HUDEP-2 (cell line): ENCODE measurements at regions not wholly inside any gene's neighbourhood (a gene's known extent, or its start where the extent isn't known, plus 50 kb on each side); places are given as distances from the start of the nearest gene placed in this dataset.

Experiments used
- DNase-seq, 76 experiments: peaks; one replicate each; lab custom pipeline; 2025; ENCODE audit not compliant: unreplicated experiment in 76 of 76; lab: John Stamatoyannopoulos, UW

DNA sequence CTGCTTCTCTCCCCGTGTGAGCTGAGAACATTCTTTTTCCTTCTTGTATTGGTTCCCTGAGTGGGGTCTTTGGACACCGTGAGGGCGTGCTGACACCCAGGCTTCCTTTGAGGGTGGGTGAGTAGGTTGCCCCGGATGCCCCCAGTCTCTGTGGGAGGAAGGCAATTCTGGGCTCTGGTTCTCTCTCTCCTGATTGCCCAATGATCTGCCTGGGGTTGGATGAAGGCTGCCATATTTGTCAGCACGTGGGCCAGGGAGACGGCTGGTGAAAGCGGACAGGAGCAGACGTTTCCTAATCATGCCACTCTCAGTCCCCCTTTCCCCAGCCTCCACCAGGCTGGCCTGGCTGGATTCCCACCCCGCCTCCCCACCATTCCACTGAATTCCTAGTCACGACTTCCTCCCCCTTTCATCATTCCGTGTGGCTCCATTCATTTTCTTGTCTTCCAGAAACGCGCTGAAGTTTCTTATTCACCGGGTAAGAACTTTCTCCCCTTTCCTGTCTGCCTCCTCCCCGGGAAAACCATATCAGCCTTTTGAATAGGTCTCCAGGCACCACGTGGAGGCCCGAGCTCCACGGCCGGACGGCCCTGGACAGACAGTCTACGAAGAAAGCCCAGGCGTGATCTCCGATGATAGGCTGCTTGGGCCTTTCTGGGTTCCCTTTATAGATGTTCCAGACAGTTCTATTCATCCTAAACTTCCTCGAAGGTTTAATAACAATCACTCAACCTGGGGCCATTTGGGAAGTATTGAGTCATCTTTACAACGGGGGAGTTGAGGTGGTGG lies 98.7 kb upstream of the NPTX2 start:
- DNase-seq, result no peak

DNA sequence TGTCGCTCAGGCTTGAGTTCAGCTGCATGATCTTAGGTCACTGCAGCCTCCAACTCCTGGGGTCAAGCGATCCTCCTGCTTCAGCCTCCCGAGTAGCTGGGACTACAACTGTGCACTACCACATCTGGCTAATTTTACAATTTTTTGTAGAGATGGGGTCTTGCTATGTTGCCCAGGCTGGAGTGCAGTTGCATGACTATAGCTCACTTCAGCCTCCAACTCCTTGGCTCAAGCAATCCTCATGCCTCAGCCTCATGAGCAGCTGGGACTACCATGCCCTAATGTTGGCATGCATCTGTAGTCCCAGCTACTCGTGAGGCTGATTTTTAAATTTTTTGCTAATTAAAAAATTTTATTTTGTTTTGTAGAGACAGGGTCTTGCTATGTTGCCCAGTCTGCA lies 101.9 kb upstream of the NPTX2 start:
- no peak for DNase-seq

DNA sequence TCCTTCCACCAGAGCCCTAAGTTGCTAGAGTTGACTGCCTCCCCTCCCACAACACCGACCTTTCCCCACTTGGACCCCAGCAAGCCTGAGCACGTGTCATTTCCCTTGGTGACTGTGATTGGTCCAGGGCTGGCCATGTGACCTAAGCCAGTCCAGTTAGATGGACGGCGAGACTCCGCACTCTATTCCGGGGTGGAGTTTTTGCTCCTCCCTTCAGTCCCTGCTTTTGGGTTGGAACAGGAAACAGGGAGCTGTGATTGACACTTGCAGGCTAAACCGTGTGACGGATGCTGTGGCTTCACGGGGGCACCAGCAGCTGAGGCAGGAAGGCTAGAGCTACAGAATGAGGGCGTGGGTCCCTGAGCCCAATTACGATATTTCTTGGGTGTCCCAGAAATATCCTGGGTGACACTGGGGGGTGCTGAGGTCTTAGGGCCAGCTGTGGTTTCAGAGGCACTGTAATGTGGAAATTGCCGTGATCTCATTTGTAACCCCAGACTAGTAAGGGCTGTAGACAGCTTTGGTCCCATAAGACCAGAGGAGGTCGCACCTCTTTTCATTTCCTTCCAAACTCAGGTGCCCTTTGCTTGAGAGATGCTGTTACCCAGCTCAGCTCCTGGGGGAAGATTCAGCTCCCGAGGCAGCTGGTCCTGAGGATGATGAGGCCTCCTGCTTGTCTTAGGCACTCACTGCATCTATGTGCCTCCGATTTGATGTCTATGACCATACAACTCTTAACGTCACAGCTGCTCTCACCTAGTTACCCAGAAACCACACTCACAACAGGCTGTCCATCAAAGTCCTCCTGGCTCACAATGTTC lies 102.7 kb upstream of the NPTX2 start:
- DNase-seq, result no peak

DNA sequence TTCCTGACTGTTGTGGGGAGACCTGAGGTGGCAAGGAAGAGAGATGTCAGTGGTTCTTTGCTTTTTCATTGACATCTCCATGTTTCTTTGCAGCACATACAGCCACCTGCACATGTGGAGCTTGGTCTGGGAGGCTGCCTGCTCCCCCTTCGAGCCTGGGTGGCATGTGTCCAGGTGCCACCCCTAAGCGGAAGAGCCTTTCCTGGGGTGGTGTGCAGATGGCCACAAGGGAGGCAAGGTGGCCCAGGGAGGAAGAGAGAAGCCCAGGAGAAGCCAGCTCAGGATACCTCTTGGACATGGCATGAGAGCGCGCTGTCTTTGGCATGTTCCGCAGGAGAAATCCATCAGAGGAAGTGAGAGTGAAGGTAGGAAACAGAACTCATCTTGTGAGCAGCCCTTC lies 105.9 kb upstream of the NPTX2 start:
- DNase-seq, result no peak

DNA sequence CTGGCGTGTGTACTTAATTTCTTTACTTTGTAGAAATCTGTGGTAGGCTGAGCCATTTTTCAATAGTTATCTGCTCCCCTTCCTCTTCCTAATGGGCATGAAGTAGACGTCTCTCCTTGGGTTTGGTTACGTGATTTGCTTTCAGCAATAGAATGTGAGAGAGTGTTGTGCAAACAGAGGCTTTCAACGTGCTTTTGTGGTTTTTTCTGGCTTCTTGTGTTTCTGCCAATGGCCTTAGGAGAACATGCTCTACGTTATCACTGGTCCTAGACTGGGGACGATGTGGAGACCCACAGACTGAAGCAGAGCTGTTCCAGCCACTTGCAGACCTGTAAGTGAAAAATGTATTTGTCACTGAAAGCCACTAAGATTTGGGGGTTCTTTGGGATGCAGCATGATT lies 107.2 kb upstream of the NPTX2 start:
- DNase-seq, result no peak

DNA sequence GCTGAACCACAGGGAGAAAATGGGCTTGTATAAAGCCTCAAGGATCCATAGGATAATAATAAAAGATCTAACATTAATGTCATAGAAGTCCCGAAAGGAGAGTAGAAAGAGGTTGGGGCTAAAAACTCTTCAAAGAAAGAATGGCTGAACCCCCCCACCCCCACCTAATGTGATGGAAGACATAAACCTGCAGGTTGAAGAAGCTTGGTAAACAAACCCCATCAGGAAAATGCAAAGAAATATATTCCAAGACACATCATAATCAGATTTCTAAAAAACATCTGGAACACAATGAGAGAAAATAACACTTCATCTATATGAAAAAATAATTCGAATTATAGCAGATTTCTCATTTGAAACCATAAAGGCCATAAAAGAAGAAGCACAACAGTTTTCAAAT lies 105.6 kb upstream of the BAIAP2L1 start:
- no peak for DNase-seq

DNA sequence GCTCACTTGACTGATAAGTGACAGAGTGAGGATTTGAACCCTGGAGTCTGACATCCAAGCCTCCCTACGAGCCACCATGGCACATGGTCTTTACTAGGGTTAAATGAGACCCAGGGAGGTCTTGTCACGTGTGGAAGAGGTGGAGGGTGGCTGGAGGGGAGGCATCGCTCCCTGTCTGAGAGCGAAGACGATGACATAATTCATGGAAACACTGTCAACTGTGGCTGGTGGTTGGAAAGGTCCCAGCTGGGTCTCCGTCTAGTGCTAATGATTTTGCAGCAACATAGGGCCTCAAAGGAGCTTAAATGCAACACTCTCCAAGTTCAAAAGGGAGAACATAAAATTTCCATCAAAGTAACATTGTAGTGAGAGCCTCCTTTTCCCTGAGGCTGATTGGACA lies 99.9 kb upstream of the BAIAP2L1 start:
- no peak for DNase-seq

DNA sequence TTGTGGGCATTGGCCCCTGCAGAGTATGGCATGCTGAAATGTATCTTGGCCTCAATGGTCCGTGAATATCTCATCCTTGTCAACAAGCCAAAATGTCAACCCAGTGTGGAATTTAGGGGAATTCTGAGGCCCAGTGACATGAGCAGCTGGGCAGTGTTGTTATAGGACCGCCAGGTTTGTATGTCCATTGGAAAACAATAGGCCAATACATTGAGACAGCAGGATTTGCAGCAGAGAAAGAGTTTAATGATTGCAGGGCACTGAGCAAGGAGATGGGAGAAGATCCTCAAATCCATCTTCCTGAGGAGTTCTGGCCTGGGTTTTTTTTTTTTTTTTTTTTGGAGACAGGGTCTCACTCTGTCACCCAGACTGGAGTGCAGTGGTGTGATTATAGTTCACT lies 95.7 kb upstream of the BAIAP2L1 start:
- no peak for DNase-seq

DNA sequence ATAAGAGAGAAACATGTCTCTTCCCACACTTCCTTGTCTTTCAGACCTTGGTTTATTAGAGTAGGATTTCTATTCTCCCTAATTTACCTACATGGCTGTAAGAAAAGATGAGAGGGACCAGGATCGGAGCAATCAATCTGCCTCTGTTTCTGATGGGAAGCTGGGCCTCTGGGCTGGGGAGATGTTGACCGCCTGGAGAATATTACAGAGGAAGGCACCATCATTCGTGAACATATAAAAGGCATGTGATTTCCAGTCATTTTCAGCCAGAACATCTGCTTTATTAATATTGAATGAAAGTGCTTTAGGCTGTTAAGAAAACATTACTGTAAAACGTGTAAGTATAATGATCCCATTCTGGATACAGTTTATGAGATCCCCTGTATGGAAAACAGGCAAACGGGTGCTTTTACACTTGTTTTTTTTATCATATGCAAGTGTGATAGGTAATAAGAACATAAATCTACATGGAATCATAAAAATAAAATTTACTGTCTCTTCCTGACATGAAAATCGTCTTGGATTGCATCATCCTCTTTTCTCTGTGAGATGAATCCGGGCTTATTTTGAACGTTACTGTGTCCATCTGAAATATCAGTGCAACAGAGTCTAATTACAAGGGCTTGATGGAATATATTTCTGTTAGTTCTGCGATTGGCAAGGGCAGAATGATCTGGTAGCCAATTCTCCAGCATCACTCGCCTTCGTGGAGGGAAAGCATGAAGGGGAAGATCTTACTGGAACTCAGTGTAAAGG lies 94.5 kb upstream of the BAIAP2L1 start:
- no peak for DNase-seq

DNA sequence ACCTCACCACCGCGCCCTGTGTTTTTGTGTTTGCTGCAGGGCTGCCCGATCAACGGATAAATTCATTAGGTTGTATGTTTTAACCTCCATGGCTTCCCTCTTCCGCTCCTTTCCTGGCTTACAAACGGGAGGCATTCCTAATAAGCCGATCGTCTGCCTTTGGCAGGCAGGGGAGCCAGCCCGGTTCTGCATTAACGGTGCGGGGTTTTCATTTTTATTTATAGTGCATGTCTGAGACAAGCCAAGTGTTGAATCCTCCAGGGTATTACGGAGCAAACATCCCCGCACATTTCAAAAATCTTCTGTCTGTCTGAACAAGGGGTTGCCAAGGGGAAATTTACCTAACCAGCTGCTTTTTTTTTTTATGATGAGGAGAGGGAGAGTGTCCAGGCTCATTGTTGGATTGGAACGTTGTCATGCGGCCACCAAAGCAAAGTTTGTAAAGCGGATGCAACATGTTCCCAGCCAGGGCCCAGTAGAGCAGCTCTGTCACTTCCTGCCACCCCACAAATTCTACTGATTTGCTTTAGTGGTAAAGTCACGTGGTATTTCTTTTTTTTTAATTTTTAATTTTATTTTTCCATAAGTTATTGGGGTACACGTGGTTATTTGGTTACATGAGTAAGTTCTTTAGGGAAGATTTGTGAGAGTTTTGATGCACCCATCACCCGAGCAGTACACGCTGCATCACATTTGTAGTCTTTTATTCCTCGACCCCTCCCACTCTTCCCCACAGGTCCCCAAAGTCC lies 92.3 kb upstream of the BAIAP2L1 start:
- no peak for DNase-seq

DNA sequence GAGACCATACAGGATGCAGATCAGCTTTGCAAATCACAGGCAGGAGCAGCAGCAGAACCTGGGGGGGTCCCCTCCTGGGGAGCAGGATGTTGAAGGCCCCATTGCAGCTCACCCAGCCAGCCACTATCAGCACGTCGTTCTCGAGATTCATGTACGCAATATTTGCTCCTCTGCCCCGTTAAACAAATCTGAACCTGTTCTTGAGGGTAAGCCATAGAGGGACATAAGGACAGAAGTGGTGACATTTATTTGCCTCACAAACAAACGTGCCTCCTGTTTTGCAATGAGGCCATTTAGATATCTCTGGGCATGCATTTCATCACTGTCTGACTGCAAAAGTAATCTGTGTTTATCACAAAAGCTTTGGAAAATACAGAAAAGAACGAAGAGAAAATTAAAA lies 87.3 kb upstream of the BAIAP2L1 start:
- DNase-seq, result no peak

DNA sequence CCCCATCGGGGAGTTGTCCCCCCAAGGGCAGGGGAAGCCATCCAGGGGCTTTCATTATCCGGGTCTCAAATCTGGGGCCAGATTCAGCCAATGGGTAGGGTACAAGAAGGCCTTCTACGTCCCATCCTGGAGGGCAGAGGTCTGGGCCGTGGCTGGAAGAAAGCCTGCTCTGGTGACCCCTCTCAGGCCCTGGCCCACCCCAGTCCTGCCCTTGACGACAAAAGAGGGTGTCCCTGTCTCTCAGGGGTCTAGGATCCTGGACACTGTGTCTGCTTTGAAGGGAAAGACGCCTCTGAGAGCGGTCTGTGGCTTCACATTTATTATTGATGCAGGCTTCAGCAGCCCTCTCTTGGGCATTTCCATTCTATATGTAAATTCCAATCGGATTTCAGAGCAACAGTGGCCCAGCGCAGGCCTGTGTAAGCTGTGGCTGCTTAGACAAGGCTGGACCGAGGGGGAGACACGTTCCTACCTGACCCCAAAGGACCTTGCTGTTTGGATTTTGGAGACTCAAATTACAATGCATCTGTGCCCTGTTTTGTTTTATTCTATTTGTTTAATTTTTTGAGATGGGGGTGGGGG lies 83.2 kb upstream of the BAIAP2L1 start:
- DNase-seq, result no peak

DNA sequence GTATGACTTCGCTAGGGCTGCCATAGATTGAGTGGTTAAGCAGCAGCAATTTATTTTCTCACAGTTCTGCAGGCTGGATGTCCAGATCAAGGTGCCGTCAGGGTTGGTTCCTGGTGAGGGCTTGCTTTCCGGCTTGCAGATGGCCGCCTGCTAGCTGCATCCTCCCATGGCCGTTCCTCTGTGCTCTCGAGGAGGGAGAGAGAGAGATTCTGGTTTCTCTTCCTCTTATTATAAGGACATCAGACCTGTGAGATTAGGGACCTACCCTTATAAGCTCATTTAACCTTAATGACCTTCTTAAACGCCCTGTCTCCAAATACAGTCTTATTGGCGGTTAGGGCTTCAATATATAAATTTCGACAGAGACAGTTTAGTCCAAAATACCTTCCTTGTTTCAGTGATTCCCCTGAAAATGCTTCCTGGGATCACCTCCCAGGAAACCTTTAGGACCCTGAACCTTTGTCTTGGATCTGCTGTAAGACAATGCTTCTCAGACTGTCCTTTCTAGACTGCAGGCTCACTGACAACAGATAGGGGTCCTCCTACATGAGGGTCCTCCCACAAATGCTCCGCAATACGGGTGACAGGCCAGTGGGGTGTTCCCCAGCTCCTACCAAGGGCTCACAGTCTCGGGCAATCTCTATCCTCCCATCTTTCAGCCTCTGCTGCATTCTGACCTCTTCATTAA lies 82.5 kb upstream of the BAIAP2L1 start:
- DNase-seq, result no peak

DNA sequence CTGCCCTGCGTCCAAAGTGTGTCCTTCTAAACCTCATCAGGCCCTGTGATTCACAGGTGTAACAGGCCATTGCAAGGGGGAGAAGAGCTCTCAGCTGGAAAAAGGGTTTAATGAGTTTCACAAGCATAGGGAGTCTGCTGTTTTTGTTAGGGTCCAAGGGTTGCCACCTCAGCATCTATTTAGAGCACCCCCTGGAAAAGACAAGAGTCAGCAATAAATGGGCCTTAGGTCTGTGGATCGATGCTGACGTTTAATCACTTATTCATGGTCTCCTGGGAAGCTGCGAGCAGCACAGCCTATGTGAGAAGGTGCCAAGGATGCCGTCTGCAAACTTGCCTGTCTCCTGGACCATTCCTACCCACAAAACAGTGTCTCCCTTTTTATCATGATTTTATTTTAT lies 78.4 kb upstream of the BAIAP2L1 start:
- DNase-seq, result no peak

DNA sequence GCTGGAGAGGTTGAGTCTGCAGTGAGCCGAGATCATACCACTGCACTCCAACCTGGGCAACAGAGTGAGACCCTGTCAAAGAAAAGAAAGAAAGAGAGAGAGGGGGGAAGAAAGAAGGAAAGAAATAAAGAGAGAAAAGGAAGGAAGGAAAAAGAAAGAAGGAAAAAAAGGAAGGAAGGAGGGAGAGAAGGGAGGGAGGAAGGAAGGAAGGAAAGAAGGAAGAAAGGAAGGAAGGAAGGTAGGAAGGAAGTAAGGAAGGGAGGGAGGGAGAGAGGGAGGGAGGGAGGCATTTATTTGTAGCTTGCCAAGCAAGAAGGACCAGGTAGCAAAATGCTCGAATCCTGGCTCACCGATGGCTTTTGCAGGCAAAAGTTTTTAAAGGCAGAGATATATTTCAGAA lies 74.5 kb upstream of the BAIAP2L1 start:
- no peak for DNase-seq

DNA sequence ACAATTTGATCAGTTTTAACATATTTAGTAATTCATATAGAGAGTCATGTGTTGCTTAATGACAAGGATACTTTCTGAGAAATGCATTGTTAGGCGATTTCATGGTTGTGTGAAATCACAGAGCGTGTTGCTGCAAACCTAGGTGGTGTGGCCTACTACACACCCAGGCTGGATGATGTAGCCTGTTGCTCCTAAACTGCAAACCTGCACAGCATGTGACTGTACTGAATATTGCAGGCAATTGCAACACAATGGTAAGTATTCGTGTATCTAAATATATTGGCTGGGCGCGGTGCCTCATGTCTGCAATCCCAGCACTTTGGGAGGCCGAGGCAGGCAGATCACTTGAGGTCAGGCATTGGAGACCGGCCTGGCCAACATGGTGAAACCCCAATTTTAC lies 73.7 kb upstream of the BAIAP2L1 start:
- no peak for DNase-seq

DNA sequence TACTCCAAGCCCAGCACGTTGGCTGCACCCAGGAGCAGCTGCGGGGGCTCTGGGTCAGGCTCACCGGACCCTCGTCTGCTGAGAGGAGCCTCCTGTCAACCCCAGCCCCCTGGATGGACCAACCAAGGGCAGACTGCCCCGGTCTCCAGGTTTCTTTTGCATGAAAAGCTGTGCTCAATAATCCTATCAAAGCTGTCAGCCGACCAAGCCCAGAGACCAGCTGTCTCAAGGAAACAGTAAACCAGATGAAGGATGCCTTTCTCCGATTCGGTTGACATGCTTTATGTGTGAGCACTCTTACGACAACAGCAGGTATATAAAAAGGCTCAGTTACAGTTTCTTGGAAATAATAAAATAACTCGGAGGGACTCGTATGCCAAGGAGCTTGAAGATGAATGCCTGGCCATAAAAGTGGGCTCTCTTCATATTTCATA lies 71.6 kb upstream of the BAIAP2L1 start:
- DNase-seq, result no peak

DNA sequence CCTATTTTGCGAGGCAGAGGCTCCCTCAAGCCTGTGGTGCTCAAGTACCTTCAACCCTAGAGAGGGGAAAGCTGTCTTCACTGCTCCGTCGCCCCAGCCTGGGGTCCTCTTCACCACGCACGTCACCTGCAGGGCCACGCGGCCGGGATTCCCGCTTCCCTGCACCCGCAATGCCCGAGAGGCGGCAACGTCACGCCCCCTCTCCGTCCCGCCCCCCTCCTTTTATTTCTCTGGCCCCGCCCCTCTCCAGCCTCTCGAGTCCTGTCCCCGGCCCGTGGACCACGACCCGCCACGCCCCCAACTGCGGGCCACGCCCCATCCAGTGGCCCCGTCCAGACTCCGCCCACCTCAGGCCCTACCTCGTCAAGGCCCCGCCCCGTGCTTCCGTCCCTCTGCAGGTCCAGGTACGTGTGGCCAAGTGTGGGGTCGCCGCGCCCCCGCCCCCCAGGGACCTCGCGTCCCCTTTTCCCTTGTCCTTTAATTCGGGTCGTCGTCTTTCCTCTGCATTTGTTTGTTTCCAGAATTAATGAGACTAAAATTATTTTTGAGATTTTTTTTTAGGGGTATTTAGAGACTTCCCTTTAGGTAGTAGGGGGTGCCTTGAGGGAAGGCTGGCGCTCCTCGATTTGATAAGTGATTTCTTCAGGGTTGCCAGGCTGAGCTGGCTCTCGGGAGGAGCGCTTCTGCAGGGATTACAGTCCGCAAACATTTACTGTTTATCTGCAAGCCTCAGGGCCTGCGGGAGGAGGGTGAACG lies 69.8 kb upstream of the BAIAP2L1 start:
- DNase-seq, result peak in 56 of 76 experiments; percentile 1 to 74 (median 36)

DNA sequence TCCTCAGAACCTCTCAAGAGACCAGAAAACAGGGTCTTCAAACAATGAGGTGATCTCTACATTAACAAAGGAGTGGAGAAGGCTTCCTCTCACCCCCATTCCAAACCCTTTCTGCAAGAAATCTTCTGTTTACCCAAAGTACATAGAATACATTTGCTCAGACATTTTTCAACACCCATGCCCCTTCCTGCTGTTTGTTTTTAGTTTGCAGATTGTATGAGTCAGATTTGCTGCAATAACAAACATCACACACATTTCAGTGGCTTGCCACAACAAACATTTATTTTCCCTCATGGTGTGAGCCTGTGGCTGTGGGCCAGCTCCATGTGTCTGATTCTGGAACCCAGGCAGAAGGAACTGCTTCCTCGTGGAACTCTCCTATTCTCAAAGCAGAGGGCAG lies 68.2 kb upstream of the BAIAP2L1 start:
- DNase-seq, result no peak
